Skeletal muscle tissue (tissue), 3 donors: ENCODE measurements at regions not wholly inside any gene's neighbourhood (a gene's known extent, or its start where the extent isn't known, plus 50 kb on each side); places are given as distances from the start of the nearest gene placed in this dataset.
A peak's percentile ranks its signal among the peaks of the same experiment; 100 is the strongest.

Source experiments
- H3K27ac ChIP-seq: one replicate; pipeline ENCODE4 v1.7.0; 2013; ENCODE audit warnings: mild to moderate bottlenecking, low read depth, low read length, inconsistent platforms
- H3K27me3 ChIP-seq, 3 donors: one replicate each; pipeline ENCODE4 v1.7.0; 2013; ENCODE audit warnings: low read length in 3 of 3; ENCODE audit not compliant: control insufficient read depth in 3 of 3, insufficient read depth in 3 of 3
- H3K36me3 ChIP-seq, 3 donors: one replicate each; pipeline ENCODE4 v1.7.0; 2013; ENCODE audit warnings: low read length in 3 of 3; ENCODE audit not compliant: control insufficient read depth in 3 of 3, insufficient read depth in 3 of 3
- H3K4me1 ChIP-seq, 3 donors: one replicate each; pipeline ENCODE4 v1.7.0; 2013; ENCODE audit warnings: low read length in 3 of 3, mild to moderate bottlenecking in 3 of 3; ENCODE audit not compliant: control insufficient read depth in 3 of 3, insufficient read depth in 3 of 3
- H3K4me3 ChIP-seq, 3 donors: one replicate each; pipeline ENCODE4 v1.7.0; 2013; ENCODE audit warnings: low read length in 3 of 3
- H3K9ac ChIP-seq, 3 donors: one replicate each; pipeline ENCODE4 v1.7.0; 2013; ENCODE audit warnings: low read length in 3 of 3, mild to moderate bottlenecking in 3 of 3, moderate library complexity in 2 of 3, low read depth in 1 of 3
- H3K9me3 ChIP-seq, 3 donors: one replicate each; pipeline ENCODE4 v1.7.0; 2013; ENCODE audit warnings: low read length in 3 of 3; ENCODE audit not compliant: control insufficient read depth in 3 of 3
- donor health status: Osteomylitis.

- Histone ChIP-seq H3K4me3 (no peak overlapping the region), H3K9me3 (no peaks in the 10 kb centered on the region), H3K4me1 (no peaks in the 10 kb centered on the region), H3K27me3 (no peaks in the 10 kb centered on the region), H3K27ac (no peak overlapping the region), H3K36me3 (no peaks in the 10 kb centered on the region), H3K9ac (no peak overlapping the region)
Observed at GRCh38 chrX:20397587-20397986, 130.9 kb upstream of the RPS6KA3 start.

GRCh38 chrX:20394451-20394850 is 127.7 kb upstream of the RPS6KA3 start:
- no peak overlapping the region for H3K4me3 ChIP-seq
- H3K36me3 ChIP-seq = no peaks in the 10 kb centered on the region
- H3K9ac ChIP-seq = no peak overlapping the region
- H3K9me3 ChIP-seq = no peaks in the 10 kb centered on the region
- no peaks in the 10 kb centered on the region for H3K4me1 ChIP-seq
- H3K27ac ChIP-seq = no peak overlapping the region
- H3K27me3 ChIP-seq = no peaks in the 10 kb centered on the region

- no peak overlapping the region for H3K9ac ChIP-seq
- no peaks in the 10 kb centered on the region for H3K27me3 ChIP-seq
- H3K9me3 ChIP-seq = no peaks in the 10 kb centered on the region
- no peak overlapping the region for H3K27ac ChIP-seq
- no peaks in the 10 kb centered on the region for H3K4me1 ChIP-seq
- H3K36me3 ChIP-seq = no peaks in the 10 kb centered on the region
- H3K4me3 ChIP-seq = no peak overlapping the region
Observed at GRCh38 chrX:20393944-20394343, 127.2 kb upstream of the RPS6KA3 start.

- Histone ChIP-seq H3K9me3 (no peaks in the 10 kb centered on the region), H3K4me3 (no peak overlapping the region), H3K27me3 (no peaks in the 10 kb centered on the region), H3K36me3 (no peaks in the 10 kb centered on the region), H3K27ac (no peak overlapping the region), H3K9ac (no peak overlapping the region), H3K4me1 (peaks cover 0 to under 1% (median 0%) of the 10 kb centered on the region in 3 donors)
Observed at GRCh38 chrX:20388594-20388993, 121.9 kb upstream of the RPS6KA3 start.

GRCh38 chrX:20383477-20383876 is 116.8 kb upstream of the RPS6KA3 start:
- H3K4me3 ChIP-seq = no peak overlapping the region
- no peaks in the 10 kb centered on the region for H3K9me3 ChIP-seq
- no peak overlapping the region for H3K27ac ChIP-seq
- H3K9ac ChIP-seq = no peak overlapping the region
- no peaks in the 10 kb centered on the region for H3K27me3 ChIP-seq
- peaks cover 0 to 8% (median 2%) of the 10 kb centered on the region in 3 donors for H3K4me1 ChIP-seq
- H3K36me3 ChIP-seq = no peaks in the 10 kb centered on the region

- Histone ChIP-seq H3K36me3 (no peaks in the 10 kb centered on the region), H3K4me3 (no peak overlapping the region), H3K4me1 (peaks cover 0 to 8% (median 2%) of the 10 kb centered on the region in 3 donors), H3K27ac (no peak overlapping the region), H3K27me3 (no peaks in the 10 kb centered on the region), H3K9me3 (no peaks in the 10 kb centered on the region), H3K9ac (peak overlapping the region in 1 of 3 donors; percentile 19)
Observed at GRCh38 chrX:20382518-20383297, 116.0 kb upstream of the RPS6KA3 start.

- Histone ChIP-seq H3K9me3 (no peaks in the 10 kb centered on the region), H3K27ac (no peak overlapping the region), H3K27me3 (no peaks in the 10 kb centered on the region), H3K4me3 (no peak overlapping the region), H3K9ac (no peak overlapping the region), H3K36me3 (no peaks in the 10 kb centered on the region), H3K4me1 (peaks cover 0 to 8% (median 2%) of the 10 kb centered on the region in 3 donors)
Observed at GRCh38 chrX:20382082-20382481, 115.4 kb upstream of the RPS6KA3 start.

GRCh38 chrX:20378233-20378920 is 111.7 kb upstream of the RPS6KA3 start:
- Histone ChIP-seq H3K27me3 (no peaks in the 10 kb centered on the region), H3K36me3 (no peaks in the 10 kb centered on the region), H3K9me3 (no peaks in the 10 kb centered on the region), H3K27ac (no peak overlapping the region), H3K4me1 (peaks cover 0 to 19% (median 2%) of the 10 kb centered on the region in 3 donors), H3K9ac (no peak overlapping the region), H3K4me3 (no peak overlapping the region)

GRCh38 chrX:20374900-20375438 is 108.3 kb upstream of the RPS6KA3 start:
- Histone ChIP-seq H3K9me3 (no peaks in the 10 kb centered on the region), H3K9ac (no peak overlapping the region), H3K27ac (no peak overlapping the region), H3K27me3 (no peaks in the 10 kb centered on the region), H3K4me3 (no peak overlapping the region), H3K36me3 (no peaks in the 10 kb centered on the region), H3K4me1 (peaks cover 0 to 13% (median 0%) of the 10 kb centered on the region in 3 donors)

- Histone ChIP-seq H3K4me3 (no peak overlapping the region), H3K9ac (no peak overlapping the region), H3K27ac (no peak overlapping the region), H3K36me3 (no peaks in the 10 kb centered on the region), H3K9me3 (no peaks in the 10 kb centered on the region), H3K4me1 (peaks cover 0 to 13% (median 0%) of the 10 kb centered on the region in 3 donors), H3K27me3 (no peaks in the 10 kb centered on the region)
Observed at GRCh38 chrX:20374450-20374849, 107.7 kb upstream of the RPS6KA3 start.
